GM12873 (cell line): ENCODE measurements at regions not wholly inside any gene's neighbourhood (a gene's known extent, or its start where the extent isn't known, plus 50 kb on each side); places are given as distances from the start of the nearest gene placed in this dataset.

Experiments used
- TF ChIP-seq, protein P1 (sequence below): IDR thresholded peaks from 2 replicates; pipeline ENCODE4 v1.5.1; 2012; ENCODE audit warnings: low read depth, mild to moderate bottlenecking, moderate library complexity, low read length, control low read depth; ENCODE audit not compliant: insufficient read depth; ENCODE audit errors: missing control alignments

DNA sequence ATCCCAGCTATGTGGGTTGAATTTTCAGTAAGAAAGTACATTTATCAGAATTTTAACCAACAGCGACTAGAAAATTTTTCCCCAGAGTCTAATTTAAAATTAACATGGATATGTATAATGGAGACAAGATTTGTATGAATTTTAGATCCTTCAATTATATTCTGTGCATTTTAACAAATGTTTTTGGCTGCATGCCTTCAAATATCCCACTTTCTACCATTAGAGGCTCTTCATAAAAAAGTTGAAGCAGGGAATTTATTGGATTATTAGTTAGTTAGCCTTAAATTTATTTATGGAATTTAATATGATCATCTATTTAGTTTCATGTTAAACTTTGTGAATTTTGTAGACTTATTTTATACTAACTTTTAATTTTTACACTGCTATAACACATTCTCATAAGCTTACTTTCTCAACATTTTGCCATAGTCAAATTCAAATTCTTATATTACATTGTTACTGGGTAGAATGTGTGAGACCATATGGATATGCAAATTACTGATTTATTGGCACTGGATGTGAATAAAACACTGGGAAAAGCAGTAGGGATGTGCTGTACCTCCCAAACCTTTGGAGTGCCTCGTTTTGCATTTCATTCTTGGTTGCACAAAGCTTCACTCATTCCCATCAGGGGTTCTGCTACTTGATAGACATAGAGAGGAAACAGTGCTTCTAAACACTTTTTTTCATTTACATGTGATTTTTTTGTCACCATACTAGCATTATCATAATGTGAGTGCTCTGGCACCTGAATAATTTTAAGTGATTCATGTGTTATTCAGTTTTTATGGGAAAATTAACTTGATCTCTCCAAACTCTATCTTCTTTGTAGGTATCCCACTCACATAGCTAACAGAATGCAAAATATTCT, 491.8 kb upstream of the COX7C start:
- TF ChIP-seq, protein P1, sequence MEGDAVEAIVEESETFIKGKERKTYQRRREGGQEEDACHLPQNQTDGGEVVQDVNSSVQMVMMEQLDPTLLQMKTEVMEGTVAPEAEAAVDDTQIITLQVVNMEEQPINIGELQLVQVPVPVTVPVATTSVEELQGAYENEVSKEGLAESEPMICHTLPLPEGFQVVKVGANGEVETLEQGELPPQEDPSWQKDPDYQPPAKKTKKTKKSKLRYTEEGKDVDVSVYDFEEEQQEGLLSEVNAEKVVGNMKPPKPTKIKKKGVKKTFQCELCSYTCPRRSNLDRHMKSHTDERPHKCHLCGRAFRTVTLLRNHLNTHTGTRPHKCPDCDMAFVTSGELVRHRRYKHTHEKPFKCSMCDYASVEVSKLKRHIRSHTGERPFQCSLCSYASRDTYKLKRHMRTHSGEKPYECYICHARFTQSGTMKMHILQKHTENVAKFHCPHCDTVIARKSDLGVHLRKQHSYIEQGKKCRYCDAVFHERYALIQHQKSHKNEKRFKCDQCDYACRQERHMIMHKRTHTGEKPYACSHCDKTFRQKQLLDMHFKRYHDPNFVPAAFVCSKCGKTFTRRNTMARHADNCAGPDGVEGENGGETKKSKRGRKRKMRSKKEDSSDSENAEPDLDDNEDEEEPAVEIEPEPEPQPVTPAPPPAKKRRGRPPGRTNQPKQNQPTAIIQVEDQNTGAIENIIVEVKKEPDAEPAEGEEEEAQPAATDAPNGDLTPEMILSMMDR: no peak

DNA sequence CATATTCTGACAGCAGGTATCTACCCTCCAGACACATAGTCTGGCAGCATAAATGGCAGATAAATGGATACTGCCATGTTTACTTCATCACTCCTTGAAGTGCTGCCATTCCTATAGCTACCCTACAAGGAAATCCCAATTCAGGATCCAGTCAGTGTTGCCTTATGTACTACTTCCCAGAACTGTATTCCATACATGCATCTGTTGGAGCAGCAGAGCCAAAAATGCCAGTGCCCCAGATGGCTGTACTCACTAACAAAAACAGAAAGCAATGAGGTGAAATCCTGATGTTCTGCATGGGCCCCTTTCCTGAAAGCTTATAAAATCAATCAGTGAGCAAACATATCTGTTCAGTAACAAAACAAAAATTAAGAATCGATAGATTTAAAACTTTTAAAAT, 490.0 kb upstream of the COX7C start:
- TF ChIP-seq, protein P1: no peak

DNA sequence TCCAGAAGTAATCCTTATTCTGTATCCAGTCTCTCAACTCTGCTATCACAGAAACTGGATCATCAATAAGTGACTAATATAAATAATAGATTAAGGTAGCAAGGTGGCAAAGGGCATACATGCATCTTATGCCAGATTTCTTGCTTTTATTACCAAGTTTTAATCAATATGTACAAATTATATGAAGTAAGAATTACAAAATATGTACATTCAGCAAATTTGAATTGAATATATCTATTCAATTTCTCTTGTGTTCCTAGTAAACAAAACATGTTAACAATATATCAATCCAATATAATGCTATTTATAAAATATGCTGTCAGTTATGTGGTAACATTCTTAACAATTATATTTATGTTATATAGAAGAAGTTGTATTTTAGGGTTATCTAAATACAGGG, 488.7 kb upstream of the COX7C start:
- TF ChIP-seq, protein P1: no peak

DNA sequence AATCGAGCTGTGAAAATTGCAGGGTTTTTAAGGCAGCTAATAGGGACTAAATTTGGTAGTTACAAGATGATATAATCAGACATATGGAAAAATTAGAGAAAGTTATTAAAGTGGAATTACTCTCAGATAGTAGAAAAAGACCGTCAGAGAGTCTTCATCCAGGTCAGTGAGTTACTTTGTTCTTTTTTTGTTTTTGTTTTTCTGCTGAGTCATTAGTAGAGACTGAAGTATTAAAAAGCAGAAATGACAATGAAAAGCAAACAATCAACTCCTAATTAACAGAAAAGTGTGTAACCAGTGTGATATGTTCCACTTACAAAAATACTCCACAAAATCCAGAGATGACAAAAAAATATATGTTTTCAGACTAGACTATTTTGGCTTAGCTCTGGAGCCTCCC, 480.4 kb upstream of the COX7C start:
- TF ChIP-seq, protein P1: no peak

DNA sequence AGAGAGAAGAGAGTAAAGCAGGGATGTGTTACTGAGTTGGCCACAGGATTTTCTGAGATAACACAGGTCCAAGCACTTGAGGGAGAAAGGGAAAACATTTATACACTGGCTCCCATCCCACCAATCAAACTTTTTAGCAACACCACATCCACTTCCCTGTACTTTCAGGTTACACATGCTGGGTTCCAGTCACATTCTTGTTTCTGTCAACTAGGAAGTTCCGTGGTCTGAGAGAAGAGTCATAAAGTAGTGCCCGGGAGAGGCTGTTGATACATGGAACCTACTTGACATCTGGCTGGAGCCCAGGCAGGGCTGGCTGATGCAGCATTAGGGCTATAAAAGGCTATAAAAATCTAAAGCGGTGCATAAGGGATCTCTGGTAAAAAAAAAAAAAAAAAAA, 473.9 kb upstream of the COX7C start:
- TF ChIP-seq, protein P1: no peak

DNA sequence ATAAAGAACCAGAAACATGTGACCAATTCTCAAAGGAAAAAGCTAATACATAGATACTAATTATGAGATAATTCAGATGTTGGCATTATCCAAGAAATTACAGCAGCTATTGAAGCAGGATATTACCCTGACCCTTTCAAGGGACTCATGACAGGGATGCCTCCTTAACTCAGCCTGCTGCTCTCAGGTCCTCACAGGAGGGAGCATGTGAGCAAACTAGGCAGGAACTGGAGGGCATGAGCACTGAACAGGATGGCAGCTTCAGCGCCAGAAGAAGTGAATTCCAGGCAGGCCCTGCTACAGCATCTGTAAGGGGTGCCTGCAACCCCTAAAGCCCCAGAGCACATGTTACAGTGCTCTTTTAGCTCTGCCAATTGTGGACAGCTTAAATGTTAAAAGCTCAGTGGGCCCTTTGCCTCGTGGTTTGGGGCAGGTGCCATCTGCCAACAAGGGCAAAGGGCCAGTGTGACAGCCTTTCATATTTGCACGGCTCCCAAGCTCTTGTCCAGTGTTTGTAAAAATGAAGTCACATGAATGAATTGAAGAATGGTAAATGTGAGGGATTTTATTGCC, 464.7 kb upstream of the COX7C start:
- TF ChIP-seq, protein P1: no peak

DNA sequence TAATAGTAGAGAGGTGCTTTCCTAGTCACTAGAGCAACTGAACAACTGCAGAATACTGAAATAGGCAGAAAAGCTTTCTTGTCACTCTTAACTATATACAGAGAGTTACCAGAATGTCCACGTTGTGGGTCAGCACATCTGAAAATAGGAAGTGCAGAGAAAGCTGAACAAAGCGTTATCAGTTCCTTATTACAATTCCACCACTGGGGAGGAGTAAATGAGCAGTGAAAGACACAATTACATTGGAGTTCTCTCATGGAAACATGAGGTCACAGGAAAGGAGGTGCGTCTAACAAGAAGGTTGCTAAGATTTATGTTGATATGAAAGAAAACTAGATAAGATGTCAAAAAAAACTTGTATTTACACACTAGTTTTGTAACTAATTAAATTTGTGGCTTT, 461.9 kb upstream of the COX7C start:
- TF ChIP-seq, protein P1: no peak
